ENCODE measurements at regions not wholly inside any gene's neighbourhood (a gene's known extent, or its start where the extent isn't known, plus 50 kb on each side); places are given as distances from the start of the nearest gene placed in this dataset.

DNA sequence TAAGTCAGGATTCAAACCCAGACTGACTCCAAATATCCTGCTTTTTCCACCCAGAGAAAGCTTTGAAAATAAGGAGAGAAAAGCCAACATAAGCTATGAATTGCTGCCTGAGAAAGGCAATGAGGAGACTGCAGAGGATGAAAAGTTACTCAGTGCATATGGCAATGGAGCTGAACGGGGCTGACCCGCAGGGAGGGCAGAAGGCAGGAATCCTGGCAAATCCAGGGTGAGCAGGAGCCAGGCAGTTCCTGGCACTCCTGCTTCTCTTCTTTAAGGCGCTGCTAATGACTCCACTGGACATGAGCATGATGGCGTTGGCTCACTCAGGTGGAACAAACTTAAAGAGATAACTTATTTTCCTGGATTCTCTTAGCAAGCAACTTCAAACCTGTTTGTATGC, 95.2 kb upstream of the TMCC3 start:
- DNase-seq: no peak

DNA sequence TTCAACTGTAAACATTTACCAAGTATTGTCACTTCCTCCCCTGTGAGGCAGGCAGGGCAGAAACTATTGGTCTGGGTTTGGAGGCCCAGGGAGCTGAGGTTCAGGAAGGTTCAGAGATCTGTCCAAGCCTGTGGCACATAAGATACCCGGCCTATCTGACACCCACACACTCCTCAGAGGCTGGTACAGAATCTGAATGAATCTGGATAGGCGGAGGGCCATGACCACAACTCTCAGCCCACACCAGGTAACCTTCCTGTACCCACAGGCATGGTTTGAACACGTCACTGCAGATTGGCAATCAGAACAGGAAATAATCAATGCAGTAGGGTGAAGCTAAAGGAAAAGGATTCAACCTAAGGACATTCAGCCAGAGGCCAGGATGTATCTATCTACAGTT, 92.8 kb upstream of the TMCC3 start:
- no peak for DNase-seq

DNA sequence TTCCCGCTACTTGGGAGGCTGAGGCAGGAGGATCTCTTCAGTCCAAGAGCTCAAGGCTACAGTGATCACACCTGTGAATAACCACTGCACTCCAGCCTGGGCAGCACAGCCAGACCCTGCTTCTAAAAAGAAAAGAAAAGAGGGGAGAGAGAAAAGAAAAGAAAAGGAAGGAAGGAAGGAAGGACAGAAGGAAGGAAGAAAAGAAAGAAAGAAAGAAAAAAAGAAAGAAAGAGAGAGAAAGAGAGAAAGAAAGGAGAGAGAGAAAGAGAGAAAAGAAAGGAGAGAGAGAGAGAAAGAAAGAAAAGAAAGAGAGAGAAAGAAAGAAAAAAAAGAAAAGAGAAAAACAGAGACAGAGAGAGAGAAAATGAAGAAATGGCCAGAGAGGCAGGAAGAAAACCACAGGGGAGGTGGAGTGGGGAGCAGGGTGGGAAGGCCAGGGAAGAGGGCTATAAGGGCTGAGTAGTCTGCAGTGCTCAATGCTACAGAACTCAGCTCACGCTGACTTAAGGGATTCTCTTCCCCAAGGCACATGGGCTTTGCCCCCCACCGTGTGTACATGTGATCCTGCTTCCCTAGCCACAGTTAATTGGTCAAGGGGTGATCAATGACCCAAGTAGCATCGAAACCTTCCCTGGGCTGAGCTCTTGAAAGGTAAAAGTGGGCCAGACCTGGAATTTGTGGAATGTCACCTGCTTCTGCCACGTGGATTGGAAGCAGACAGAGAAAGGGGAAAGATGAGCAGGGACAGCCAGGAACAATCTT, 90.4 kb upstream of the TMCC3 start:
- DNase-seq: no peak

DNA sequence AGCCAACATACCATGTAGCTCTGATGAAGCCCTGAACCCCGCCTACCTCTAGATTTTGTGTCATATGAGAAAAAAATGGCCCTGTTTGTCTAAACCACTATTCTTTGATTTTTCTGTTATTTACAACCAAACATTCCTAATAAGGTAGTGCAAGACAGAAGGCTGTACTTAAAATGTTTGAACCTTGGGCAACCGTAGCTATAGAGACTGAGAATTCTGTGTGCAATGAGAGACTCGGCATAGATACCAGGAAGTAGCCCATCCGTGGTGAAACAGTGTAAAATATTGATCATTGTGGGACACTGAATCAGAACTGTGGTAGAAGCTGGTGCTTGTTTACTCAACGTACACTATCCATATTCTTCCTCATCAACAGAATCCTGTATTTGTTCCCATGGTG, 86.5 kb upstream of the TMCC3 start:
- no peak for DNase-seq

DNA sequence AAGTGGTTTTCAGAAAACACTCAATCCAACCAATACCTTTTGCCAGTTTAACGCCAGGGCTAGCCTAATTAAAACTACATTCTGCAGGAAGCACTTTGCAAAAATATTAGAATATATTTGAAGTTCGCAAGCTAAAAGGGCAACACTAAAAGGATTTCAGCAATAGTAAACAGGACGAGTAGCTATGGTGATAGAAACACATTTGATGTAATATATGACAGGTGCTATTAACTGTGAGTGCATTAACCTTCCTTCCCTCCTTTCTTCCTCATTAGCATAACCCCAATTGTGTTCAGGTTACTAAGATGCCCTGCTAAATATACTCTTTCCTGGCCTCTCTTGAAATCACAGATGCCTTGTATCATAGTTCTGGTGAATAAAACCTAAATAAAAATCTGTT, 85.6 kb upstream of the TMCC3 start:
- no peak for DNase-seq

DNA sequence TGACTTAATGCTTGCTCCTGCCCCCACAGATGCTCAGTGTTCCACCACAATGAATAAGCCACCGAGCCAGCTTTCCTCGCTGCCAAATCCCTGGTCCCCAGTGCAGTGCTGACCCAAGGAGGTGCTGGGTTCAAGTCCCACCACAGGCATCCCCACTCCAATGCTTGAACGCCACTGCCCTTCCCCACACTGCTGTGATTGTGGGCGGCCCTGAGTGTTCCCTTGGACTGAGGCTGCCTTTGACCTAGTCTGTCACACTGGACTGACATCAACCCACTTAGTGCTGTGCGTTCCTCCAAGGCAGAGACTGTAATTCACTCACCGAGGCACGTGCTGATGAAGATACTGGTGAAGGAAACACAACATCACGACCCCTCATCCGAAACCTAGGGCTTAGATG, 83.4 kb upstream of the TMCC3 start:
- DNase-seq: no peak

DNA sequence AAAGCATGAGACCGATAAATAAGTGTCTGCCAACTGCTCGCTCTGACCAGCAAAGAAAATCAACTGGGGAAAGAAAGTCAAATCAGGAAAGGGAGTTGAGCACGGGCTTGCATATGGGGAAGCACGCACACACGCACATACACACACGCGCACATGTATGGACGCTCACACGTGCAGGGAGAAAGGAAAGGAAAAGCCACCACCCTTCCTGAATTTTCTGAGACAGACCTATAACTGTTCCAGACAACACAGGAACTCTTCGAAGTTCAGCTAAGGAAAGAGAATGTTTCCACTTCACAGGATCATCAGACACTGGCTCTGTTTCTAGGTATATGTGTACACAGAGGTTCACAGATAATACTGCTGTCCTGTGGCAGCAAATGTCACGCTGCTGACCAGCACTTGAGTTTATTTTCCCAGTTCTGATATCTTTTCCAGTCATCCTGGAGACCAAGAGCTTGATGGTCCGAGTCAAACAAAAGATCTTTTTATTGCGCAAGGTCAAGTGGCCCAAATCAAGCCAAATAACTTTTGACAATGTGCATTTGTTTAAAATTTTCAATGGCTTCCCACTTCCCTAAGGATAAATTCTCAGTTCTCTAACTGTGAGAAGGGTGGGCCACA, 82.1 kb upstream of the TMCC3 start:
- DNase-seq: no peak

DNA sequence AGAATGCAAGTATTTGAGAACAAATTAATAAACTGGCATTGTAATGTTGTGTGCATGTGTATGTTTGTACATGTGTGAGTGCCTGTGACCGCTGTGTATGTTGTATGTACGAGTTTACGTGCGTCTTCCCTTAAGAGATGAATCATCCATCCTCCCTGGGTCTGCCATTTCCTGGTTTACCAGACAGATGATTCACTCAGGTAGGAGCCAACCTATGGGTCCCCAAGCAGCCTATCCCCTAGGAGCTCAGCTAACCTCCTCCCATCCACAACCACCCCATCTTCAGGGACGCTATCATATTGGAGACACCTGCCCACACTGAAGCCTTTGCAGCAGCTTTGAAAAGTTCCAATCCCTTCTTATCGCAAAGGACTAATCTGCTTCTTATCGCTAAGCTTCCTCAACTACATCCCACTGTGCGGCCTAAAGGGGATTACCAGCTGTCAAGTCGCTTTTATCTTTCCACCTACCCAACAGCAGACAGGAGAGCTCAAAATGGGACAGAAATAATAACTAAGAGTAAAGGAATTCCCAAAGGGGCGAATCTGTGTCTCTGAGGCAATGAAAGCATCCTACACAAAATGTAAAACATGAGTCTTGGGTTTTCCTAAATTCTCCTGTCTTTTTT, 81.5 kb upstream of the TMCC3 start:
- DNase-seq: no peak

DNA sequence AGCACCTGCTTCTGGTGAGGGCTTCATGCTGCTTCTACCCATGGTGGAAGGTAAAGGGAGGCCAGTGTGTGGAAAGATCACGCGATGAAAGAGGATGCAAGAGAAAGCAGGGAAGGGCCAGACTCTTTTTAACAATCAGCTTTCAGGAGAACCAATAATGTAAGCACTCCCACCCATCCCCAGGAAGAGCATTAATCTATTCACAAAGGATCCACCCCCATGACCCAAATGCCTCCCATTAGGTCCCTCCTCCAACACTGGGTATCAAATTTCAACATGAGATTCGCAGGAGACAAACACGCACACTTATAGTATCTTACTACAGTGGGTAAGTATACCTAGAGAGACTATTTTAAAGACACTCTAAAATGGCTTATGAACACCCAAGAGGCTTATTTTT, 80.5 kb upstream of the TMCC3 start:
- DNase-seq: no peak

DNA sequence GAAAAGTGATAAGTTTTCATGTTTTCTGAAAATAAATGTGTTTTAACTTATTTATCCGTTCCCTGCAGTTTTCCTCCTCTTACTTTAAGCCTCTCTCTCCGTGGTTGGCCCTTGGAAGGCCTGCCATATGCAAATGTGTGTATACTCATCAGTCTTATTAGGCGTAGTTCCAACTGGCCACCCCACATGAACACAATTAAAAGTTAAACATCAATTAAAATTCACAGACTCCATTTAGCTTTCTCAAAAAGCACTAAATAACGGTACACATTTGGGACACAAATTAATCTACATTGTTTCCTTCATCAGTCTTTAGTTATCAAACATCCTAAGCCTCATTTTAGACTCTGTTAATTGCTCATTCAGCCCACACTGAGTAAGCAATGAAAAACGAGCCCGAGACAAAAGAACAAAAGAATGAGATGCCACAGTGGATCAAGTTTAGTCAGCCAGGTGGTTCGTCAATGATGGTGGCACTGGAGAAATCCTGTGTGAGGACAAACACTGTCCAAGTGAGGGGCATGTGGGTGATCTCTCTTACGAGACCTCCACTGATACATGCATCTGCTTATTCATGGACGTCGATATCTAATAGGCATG, 76.0 kb upstream of the TMCC3 start:
- no peak for DNase-seq

DNA sequence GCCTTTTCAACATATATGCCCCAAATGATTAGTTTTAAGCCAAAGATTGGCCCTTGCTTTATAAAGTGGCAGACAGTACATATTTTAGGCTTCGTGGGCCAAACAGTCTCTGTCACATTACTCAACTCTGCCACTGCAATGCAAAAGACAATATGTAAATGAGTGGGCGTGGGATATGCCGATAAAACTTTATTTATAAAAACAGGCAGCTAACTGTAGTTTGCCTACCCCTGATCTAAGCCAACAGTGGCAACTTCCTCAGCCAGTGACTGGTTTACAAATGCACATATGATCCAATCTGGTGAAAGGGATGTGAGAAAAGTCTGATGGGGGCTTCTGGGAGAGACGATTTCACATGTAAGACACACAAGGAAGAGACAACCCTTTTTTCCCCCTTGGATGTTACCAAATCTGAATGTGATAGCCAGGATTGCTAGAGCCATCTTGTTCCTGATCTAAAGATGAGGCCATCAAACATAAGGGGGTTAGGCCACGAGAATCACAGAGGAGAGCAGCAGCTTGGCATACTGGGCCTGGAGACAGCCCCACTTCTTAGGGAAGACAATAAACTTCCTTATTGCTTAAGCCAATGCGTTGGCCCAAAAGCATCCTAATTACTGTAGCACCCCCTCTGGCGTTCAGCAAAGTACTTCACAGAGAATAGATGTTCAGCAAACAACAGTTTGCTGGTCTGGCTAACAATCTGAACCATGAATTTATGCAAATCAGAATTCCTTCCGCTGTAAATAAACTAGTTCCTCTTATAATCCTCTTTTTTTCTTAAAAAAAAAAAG, 75.2 kb upstream of the TMCC3 start:
- no peak for DNase-seq

DNA sequence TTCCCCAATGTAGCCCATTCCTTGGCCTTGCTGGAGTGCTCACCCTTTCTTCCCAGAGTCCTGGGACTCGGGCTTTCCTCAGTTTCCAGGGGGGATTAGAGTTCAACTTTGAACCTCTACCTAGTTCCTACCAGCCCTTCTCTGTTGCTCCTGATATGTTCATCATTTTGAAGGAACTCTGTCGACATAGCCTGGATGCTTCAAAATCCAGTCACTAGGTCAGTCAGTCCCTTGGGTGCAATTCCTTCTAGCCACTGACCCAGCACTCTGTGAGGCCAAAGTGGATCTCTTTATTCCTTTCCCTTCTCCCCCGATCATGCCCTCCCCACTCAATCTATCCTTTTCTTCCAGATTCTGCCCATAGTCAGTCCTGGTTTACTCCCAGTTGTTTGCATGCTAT, 72.3 kb upstream of the TMCC3 start:
- DNase-seq: no peak

DNA sequence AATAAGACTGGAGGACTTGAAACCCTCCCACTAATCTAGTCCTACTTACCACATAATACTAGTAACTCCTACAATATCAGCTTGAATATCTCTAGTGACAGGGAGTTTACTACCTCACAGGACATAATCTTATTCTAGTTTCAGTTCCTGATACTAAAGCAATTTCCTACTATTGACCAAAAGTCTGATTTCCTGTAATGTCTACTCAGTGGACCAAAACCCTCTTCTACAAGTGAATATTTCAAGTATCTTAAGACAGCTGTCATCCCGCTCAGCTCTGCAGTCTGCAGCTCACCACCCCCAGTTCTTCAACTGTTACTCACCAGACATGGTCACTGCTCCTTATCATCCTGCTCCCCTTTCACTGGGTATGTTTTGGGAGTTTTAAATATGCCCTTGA, 70.8 kb upstream of the TMCC3 start:
- no peak for DNase-seq

DNA sequence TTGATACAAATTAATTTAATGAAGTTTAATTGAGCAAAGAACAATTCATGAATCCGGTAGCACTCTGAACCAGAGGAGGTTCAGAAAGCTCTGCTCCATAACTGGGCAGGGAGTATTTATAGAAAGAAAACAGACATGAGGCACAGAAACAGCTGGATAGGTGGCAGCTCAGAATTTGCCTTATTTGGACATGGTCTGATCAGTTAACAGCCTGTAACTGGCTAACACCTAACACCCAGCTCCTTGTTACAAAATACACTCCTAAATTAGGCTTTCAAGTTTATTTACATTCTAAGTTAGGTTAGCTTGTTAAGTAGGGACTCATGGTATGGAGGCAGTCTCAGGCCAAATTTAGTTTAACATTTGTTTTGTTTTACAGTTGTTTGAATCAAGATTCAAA, 67.8 kb upstream of the TMCC3 start:
- DNase-seq: no peak

DNA sequence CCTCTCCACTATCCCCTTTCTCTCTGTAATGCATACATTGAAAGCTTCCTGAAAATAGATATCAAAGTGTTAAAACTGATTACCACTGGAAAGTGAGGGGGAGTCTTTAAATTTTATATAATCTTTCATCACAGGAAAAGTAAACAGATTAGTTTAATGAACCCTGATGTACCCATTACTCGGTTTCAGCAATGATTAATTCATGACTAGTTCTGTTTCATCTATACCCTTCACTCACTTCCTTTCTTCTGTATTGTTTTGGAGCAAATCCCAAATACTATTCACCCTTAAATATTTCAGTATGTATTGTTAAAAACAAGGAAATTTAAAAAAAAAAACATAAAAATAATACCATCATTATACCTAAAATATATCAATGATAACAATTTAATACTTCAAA, 67.3 kb upstream of the TMCC3 start:
- DNase-seq: no peak

DNA sequence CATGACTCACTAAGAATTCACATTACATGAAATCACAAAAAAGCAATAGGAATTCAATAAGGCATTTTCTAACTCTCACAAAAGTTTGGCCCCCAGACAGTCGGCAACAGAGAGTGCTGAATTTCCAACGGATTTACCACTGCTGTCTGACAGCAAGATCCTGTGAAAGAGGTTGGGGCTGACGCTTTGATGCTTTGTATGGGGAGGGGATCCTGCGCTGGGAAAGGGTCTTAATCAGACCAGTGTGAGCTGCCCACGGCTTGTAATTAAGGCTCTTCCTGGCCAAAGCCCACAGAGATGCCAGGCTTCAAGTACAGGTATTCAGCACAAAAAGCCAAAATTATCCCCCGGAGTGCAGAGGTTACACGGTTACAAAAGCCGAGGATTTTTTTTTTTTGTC, 66.8 kb upstream of the TMCC3 start:
- no peak for DNase-seq

DNA sequence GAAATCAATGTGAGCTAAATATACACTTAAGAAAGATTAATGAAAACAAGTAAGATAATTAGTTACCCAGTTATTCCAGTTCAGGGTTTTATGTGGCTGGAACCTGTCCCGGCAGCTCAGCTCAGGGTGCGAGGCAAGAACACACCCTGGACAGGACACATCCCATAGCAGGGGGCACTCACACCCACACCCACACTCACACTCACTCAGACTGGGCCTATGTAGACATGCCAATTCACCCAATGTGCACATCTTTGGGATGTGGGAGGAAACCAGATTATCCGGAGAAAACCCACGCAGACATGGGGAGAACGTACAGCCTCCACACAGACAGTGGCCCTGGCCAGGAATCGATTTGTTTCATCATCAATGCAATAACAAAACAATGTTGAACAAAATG, 66.0 kb upstream of the TMCC3 start:
- no peak for DNase-seq

DNA sequence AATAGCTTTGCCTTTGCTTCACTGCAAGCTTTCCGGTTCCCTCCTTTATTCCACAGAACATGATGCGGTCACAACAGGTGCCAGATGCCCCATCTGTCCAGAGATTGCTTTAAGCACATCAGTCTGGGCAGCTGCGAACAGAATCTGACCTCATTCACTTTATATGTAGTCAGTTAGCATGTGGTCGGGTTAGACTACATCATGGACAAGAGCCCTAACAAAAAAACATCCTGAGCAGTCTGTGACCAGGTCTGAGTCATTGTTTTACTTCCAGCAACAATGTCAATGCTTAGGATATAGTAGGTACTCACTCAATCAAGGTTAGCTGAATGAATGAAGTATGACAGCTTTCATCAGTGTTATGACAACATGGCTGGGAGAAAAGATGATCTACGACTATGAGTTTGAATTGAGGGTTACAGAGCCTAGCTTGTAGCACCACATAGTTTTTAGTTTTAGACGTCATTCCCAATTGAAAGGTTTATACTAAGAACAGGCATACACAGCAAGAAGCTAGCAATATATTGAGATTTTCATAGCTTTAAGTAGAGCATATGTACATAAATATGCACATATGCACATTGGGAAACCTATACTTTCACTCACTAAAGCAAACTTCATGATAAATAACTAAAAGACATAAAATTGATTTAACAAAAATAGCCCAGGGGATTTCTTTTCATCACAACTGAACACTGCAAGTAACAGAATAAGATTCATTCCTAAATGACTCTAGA, 64.2 kb upstream of the TMCC3 start:
- DNase-seq: no peak

DNA sequence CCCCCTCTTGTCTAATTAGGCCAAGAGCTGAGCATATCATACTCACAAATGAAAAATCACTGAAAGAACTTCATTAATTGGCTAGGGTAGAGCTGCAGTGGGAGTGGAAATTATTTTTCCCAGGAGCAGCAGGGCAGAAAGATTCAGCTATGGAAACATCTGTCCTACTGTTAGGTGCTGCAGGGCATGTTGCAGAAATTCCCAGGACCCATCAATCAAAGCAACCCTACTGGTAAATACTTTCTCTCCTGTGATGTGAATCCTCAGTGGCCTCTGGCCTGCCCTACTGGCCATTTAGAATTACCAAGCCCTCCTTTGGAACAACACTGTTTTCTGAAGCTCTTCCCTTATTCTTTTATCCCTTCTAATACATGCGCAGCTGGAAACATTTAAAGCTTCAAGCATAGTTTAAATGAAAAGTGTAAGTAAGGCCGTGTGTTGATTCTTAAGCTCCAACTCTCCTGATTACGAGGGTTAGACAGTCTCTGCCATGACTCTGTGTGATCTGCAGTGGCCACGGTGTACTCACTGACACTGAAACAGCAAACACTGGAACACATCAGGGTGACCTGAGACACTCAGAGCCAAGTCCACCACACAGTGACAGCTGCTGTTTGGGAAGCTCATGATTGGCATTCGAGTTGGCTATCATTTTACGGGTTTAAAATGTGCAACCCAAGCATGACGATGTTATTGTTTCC, 62.6 kb upstream of the TMCC3 start:
- DNase-seq: no peak

DNA sequence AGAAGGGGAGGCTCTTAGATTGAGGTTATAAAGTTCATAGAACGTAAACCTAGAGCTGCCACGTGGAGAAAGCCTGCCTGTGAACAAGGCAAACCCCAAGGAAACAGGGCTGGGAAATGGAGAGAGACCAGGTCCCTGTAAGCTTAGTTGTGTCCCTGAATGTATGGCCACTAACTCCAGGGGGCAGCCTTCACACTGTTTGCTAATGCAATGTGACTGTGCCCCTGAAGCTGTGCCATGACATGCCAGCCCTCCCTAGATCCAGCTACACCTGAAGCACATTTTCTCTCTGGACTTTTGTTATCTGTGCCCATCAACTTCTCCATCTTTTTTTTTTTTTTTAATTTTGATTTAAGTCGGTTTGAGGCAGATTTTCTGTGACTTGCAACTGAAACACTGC, 60.6 kb upstream of the TMCC3 start:
- peak; percentile 31 for DNase-seq

DNA sequence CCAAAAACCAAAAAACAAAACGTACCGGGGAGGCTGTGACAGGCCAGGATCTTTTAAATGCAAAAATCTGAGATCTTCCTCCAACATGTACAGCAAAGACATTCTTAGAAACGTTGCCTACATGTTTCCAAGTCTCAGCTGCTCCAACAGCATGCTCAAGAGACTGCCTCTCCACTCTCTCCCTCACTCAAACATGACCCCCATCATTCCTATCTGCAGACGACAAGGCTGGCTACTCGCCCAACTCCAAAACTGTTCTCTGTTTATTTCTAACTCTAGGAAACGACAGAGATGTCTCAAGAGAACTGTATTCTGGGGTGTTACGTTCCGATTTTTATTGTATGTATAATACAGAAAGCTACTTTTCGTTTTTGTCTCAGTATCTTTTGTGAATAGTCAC, 57.5 kb upstream of the TMCC3 start:
- DNase-seq: no peak

DNA sequence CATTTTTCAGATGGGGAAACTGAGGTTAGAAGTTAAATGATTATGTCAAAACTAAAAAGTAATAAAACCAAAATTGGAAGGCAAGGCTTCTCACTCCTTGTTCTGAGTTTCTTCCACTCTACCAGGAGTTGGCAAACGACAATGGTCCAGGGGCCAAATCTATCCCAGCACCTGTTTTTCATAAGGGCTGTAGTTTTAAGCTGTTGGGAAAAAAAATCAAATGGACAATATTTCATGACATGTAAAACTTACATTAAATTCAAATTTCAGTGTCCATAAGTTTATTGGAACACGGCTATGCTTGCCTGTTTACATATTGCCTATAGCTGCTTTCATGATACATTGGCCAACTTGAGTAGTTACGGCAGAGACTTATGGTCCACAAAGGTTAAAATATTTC, 56.7 kb upstream of the TMCC3 start:
- DNase-seq: no peak
